ENCODE measurements at regions not wholly inside any gene's neighbourhood (a gene's known extent, or its start where the extent isn't known, plus 50 kb on each side); places are given as distances from the start of the nearest gene placed in this dataset.

GRCh38 chr7:136138991-136139390 is 161.8 kb upstream of the MTPN start:
- Histone ChIP-seq H3K4me3 (ENCODE audit: low read length in 2 of 2) (no peak overlapping the region), H3K36me3 (ENCODE audit: control insufficient read depth in 1 of 2, insufficient read depth in 2 of 2, low read length in 1 of 2) (no peaks in the 10 kb centered on the region), H3K27ac (ENCODE audit: low read depth in 1 of 2, low read length in 2 of 2) (no peak overlapping the region), H3K9me3 (ENCODE audit: control insufficient read depth, low read length) (no peaks in the 10 kb centered on the region), H3K4me1 (ENCODE audit: control insufficient read depth in 1 of 2, insufficient read depth in 2 of 2, low read length in 2 of 2) (no peaks in the 10 kb centered on the region), H3K27me3 (ENCODE audit: control insufficient read depth in 1 of 2, insufficient read depth in 2 of 2, low read length in 1 of 2) (no peaks in the 10 kb centered on the region)
- intact Hi-C loops (cut with DNase I) = no loop called here
- DNase-seq (no peak), ATAC-seq (ENCODE audit: low FRiP score) (no peak)
- 46 to 51% methylated on average over 3 of the region's 3 CpGs for WGBS, 2 donors

GRCh38 chr7:136136906-136137454 is 159.8 kb upstream of the MTPN start:
- 80 to 83% methylated on average over 6 of the region's 6 CpGs for WGBS, 2 donors
- DNase-seq (no peak), ATAC-seq (ENCODE audit: low FRiP score) (no peak)
- Histone ChIP-seq H3K27me3 (ENCODE audit: control insufficient read depth in 1 of 2, insufficient read depth in 2 of 2, low read length in 1 of 2) (no peaks in the 10 kb centered on the region), H3K9me3 (ENCODE audit: control insufficient read depth, low read length) (no peaks in the 10 kb centered on the region), H3K4me3 (ENCODE audit: low read length in 2 of 2) (no peak overlapping the region), H3K36me3 (ENCODE audit: control insufficient read depth in 1 of 2, insufficient read depth in 2 of 2, low read length in 1 of 2) (no peaks in the 10 kb centered on the region), H3K27ac (ENCODE audit: low read depth in 1 of 2, low read length in 2 of 2) (no peak overlapping the region), H3K4me1 (ENCODE audit: control insufficient read depth in 1 of 2, insufficient read depth in 2 of 2, low read length in 2 of 2) (no peaks in the 10 kb centered on the region)
- intact Hi-C loops (cut with DNase I) = no loop called here

- no peak for DNase-seq
- H3K4me3 ChIP-seq (ENCODE audit: low read length in 2 of 2) = no peak overlapping the region
- 60 to 64% methylated on average over 3 of the region's 3 CpGs for WGBS, 2 donors
- H3K27ac ChIP-seq (ENCODE audit: low read depth in 1 of 2, low read length in 2 of 2) = no peak overlapping the region
- no peak for ATAC-seq (ENCODE audit: low FRiP score)
- no peaks in the 10 kb centered on the region for H3K27me3 ChIP-seq (ENCODE audit: control insufficient read depth in 1 of 2, insufficient read depth in 2 of 2, low read length in 1 of 2)
- H3K9me3 ChIP-seq (ENCODE audit: control insufficient read depth, low read length) = no peaks in the 10 kb centered on the region
- intact Hi-C loops (cut with DNase I) = no loop called here
- H3K36me3 ChIP-seq (ENCODE audit: control insufficient read depth in 1 of 2, insufficient read depth in 2 of 2, low read length in 1 of 2) = no peaks in the 10 kb centered on the region
- H3K4me1 ChIP-seq (ENCODE audit: control insufficient read depth in 1 of 2, insufficient read depth in 2 of 2, low read length in 2 of 2) = no peaks in the 10 kb centered on the region
Measured at GRCh38 chr7:136134503-136134902, 157.3 kb upstream of the MTPN start.

- Histone ChIP-seq H3K9me3 (ENCODE audit: control insufficient read depth, low read length) (no peaks in the 10 kb centered on the region), H3K36me3 (ENCODE audit: control insufficient read depth in 1 of 2, insufficient read depth in 2 of 2, low read length in 1 of 2) (no peaks in the 10 kb centered on the region), H3K4me1 (ENCODE audit: control insufficient read depth in 1 of 2, insufficient read depth in 2 of 2, low read length in 2 of 2) (no peaks in the 10 kb centered on the region), H3K27me3 (ENCODE audit: control insufficient read depth in 1 of 2, insufficient read depth in 2 of 2, low read length in 1 of 2) (no peaks in the 10 kb centered on the region), H3K4me3 (ENCODE audit: low read length in 2 of 2) (no peak overlapping the region), H3K27ac (ENCODE audit: low read depth in 1 of 2, low read length in 2 of 2) (no peak overlapping the region)
- intact Hi-C loops (cut with DNase I) = no loop called here
- WGBS, 2 donors = 32 to 43% methylated on average over 3 of the region's 3 CpGs
- DNase-seq (no peak), ATAC-seq (ENCODE audit: low FRiP score) (no peak)
Measured at GRCh38 chr7:136133551-136133950, 156.4 kb upstream of the MTPN start.

- intact Hi-C loops (cut with DNase I) = no loop called here
- WGBS, 2 donors = 78 to 85% methylated on average over 3 of the region's 3 CpGs
- ATAC-seq (ENCODE audit: low FRiP score) (no peak), DNase-seq (no peak)
- Histone ChIP-seq H3K9me3 (ENCODE audit: control insufficient read depth, low read length) (no peaks in the 10 kb centered on the region), H3K27ac (ENCODE audit: low read depth in 1 of 2, low read length in 2 of 2) (no peak overlapping the region), H3K36me3 (ENCODE audit: control insufficient read depth in 1 of 2, insufficient read depth in 2 of 2, low read length in 1 of 2) (no peaks in the 10 kb centered on the region), H3K27me3 (ENCODE audit: control insufficient read depth in 1 of 2, insufficient read depth in 2 of 2, low read length in 1 of 2) (no peaks in the 10 kb centered on the region), H3K4me1 (ENCODE audit: control insufficient read depth in 1 of 2, insufficient read depth in 2 of 2, low read length in 2 of 2) (no peaks in the 10 kb centered on the region), H3K4me3 (ENCODE audit: low read length in 2 of 2) (no peak overlapping the region)
Measured at GRCh38 chr7:136131304-136131630, 154.1 kb upstream of the MTPN start.

GRCh38 chr7:136130511-136131303 is 153.5 kb upstream of the MTPN start:
- 78 to 79% methylated on average over 6 of the region's 6 CpGs for WGBS, 2 donors
- H3K4me3 ChIP-seq (ENCODE audit: low read length in 2 of 2) = no peak overlapping the region
- no peaks in the 10 kb centered on the region for H3K27me3 ChIP-seq (ENCODE audit: control insufficient read depth in 1 of 2, insufficient read depth in 2 of 2, low read length in 1 of 2)
- DNase-seq (no peak), ATAC-seq (ENCODE audit: low FRiP score) (no peak)
- H3K36me3 ChIP-seq (ENCODE audit: control insufficient read depth in 1 of 2, insufficient read depth in 2 of 2, low read length in 1 of 2) = no peaks in the 10 kb centered on the region
- H3K27ac ChIP-seq (ENCODE audit: low read depth in 1 of 2, low read length in 2 of 2) = no peak overlapping the region
- no peaks in the 10 kb centered on the region for H3K9me3 ChIP-seq (ENCODE audit: control insufficient read depth, low read length)
- no peaks in the 10 kb centered on the region for H3K4me1 ChIP-seq (ENCODE audit: control insufficient read depth in 1 of 2, insufficient read depth in 2 of 2, low read length in 2 of 2)
- intact Hi-C loops (cut with DNase I) = no loop called here

- 83 to 93% methylated on average over 3 of the region's 3 CpGs for WGBS, 2 donors
- Histone ChIP-seq H3K27me3 (ENCODE audit: control insufficient read depth in 1 of 2, insufficient read depth in 2 of 2, low read length in 1 of 2) (no peaks in the 10 kb centered on the region), H3K36me3 (ENCODE audit: control insufficient read depth in 1 of 2, insufficient read depth in 2 of 2, low read length in 1 of 2) (no peaks in the 10 kb centered on the region), H3K4me1 (ENCODE audit: control insufficient read depth in 1 of 2, insufficient read depth in 2 of 2, low read length in 2 of 2) (no peaks in the 10 kb centered on the region), H3K4me3 (ENCODE audit: low read length in 2 of 2) (no peak overlapping the region), H3K27ac (ENCODE audit: low read depth in 1 of 2, low read length in 2 of 2) (no peak overlapping the region), H3K9me3 (ENCODE audit: control insufficient read depth, low read length) (peaks cover 2% of the 10 kb centered on the region)
- DNase-seq (no peak), ATAC-seq (ENCODE audit: low FRiP score) (no peak)
- intact Hi-C loops (cut with DNase I) = no loop called here
Measured at GRCh38 chr7:136128050-136128449, 150.9 kb upstream of the MTPN start.

- H3K4me3 ChIP-seq (ENCODE audit: low read length in 2 of 2) = no peak overlapping the region
- H3K36me3 ChIP-seq (ENCODE audit: control insufficient read depth in 1 of 2, insufficient read depth in 2 of 2, low read length in 1 of 2) = no peaks in the 10 kb centered on the region
- WGBS, 2 donors = 73 to 81% methylated on average over 3 of the region's 3 CpGs
- DNase-seq (no peak), ATAC-seq (ENCODE audit: low FRiP score) (no peak)
- peaks cover 2% of the 10 kb centered on the region for H3K9me3 ChIP-seq (ENCODE audit: control insufficient read depth, low read length)
- no peaks in the 10 kb centered on the region for H3K27me3 ChIP-seq (ENCODE audit: control insufficient read depth in 1 of 2, insufficient read depth in 2 of 2, low read length in 1 of 2)
- no peaks in the 10 kb centered on the region for H3K4me1 ChIP-seq (ENCODE audit: control insufficient read depth in 1 of 2, insufficient read depth in 2 of 2, low read length in 2 of 2)
- no peak overlapping the region for H3K27ac ChIP-seq (ENCODE audit: low read depth in 1 of 2, low read length in 2 of 2)
- intact Hi-C loops (cut with DNase I) = no loop called here
Measured at GRCh38 chr7:136123352-136123751, 146.2 kb upstream of the MTPN start.

GRCh38 chr7:136122026-136122425 is 144.9 kb upstream of the MTPN start:
- no peaks in the 10 kb centered on the region for H3K36me3 ChIP-seq (ENCODE audit: control insufficient read depth in 1 of 2, insufficient read depth in 2 of 2, low read length in 1 of 2)
- H3K4me1 ChIP-seq (ENCODE audit: control insufficient read depth in 1 of 2, insufficient read depth in 2 of 2, low read length in 2 of 2) = no peaks in the 10 kb centered on the region
- H3K27me3 ChIP-seq (ENCODE audit: control insufficient read depth in 1 of 2, insufficient read depth in 2 of 2, low read length in 1 of 2) = no peaks in the 10 kb centered on the region
- 16 to 19% methylated on average over 1 of the region's 1 CpG for WGBS, 2 donors
- H3K4me3 ChIP-seq (ENCODE audit: low read length in 2 of 2) = no peak overlapping the region
- H3K27ac ChIP-seq (ENCODE audit: low read depth in 1 of 2, low read length in 2 of 2) = no peak overlapping the region
- DNase-seq (no peak), ATAC-seq (ENCODE audit: low FRiP score) (no peak)
- intact Hi-C loops (cut with DNase I) = no loop called here
- peaks cover 2% of the 10 kb centered on the region for H3K9me3 ChIP-seq (ENCODE audit: control insufficient read depth, low read length)

All from aorta (tissue), 5 donors.